ENCODE measurements at regions not wholly inside any gene's neighbourhood (a gene's known extent, or its start where the extent isn't known, plus 50 kb on each side); places are given as distances from the start of the nearest gene placed in this dataset.

GRCh38 chr2:129444751-129445150 lies 534.7 kb upstream of the RAB6C start:
- H3K9me3 Mint-ChIP-seq: peaks cover 5 to 9% of the 10 kb centered on the region in 2 donors

GRCh38 chr2:129456691-129457090 lies 522.8 kb upstream of the RAB6C start:
- Mint-ChIP-seq H3K27ac (no peak overlapping the region), H3K36me3 (no peaks in the 10 kb centered on the region)

More at GRCh38 chr2:129444751-129445150, 534.7 kb upstream of the RAB6C start:
- no peak for DNase-seq (ENCODE audit: low spot score in 2 of 2)
- H3K27ac Mint-ChIP-seq: no peak overlapping the region
- H3K36me3 Mint-ChIP-seq: no peaks in the 10 kb centered on the region
- ATAC-seq: no peak

GRCh38 chr2:129457277-129457818 lies 522.1 kb upstream of the RAB6C start:
- DNase-seq (ENCODE audit: low spot score in 2 of 2): no peak
- Mint-ChIP-seq H3K36me3 (no peaks in the 10 kb centered on the region), H3K27ac (no peak overlapping the region), H3K9me3 (no peaks in the 10 kb centered on the region)
- no peak for ATAC-seq

More at GRCh38 chr2:129456691-129457090, 522.8 kb upstream of the RAB6C start:
- no peak for ATAC-seq
- no peak for DNase-seq (ENCODE audit: low spot score in 2 of 2)
- no peaks in the 10 kb centered on the region for H3K9me3 Mint-ChIP-seq

GRCh38 chr2:129458006-129458405 lies 521.5 kb upstream of the RAB6C start:
- ATAC-seq: no peak
- DNase-seq (ENCODE audit: low spot score in 2 of 2): no peak
- Mint-ChIP-seq H3K27ac (no peak overlapping the region), H3K36me3 (no peaks in the 10 kb centered on the region), H3K9me3 (no peaks in the 10 kb centered on the region)

GRCh38 chr2:129458436-129458835 lies 521.0 kb upstream of the RAB6C start:
- Mint-ChIP-seq H3K9me3 (no peaks in the 10 kb centered on the region), H3K27ac (no peak overlapping the region), H3K36me3 (no peaks in the 10 kb centered on the region)
- ATAC-seq: no peak
- no peak for DNase-seq (ENCODE audit: low spot score in 2 of 2)

GRCh38 chr2:129459200-129459876 lies 520.1 kb upstream of the RAB6C start:
- DNase-seq (ENCODE audit: low spot score in 2 of 2): no peak
- Mint-ChIP-seq H3K27ac (no peak overlapping the region), H3K36me3 (no peaks in the 10 kb centered on the region), H3K9me3 (no peaks in the 10 kb centered on the region)
- ATAC-seq: no peak

- H3K27ac Mint-ChIP-seq: no peak overlapping the region
- no peaks in the 10 kb centered on the region for H3K36me3 Mint-ChIP-seq
- no peak for ATAC-seq
- DNase-seq (ENCODE audit: low spot score in 2 of 2): no peak
- H3K9me3 Mint-ChIP-seq: no peaks in the 10 kb centered on the region
Observed at GRCh38 chr2:129459881-129460280, 519.6 kb upstream of the RAB6C start.

GRCh38 chr2:129460299-129461198 lies 518.9 kb upstream of the RAB6C start:
- H3K27ac Mint-ChIP-seq: no peak overlapping the region
- no peaks in the 10 kb centered on the region for H3K9me3 Mint-ChIP-seq
- no peak for ATAC-seq
- DNase-seq (ENCODE audit: low spot score in 2 of 2): no peak
- H3K36me3 Mint-ChIP-seq: no peaks in the 10 kb centered on the region

- DNase-seq (ENCODE audit: low spot score in 2 of 2) (no peak), ATAC-seq (no peak)
- Mint-ChIP-seq H3K36me3 (no peaks in the 10 kb centered on the region), H3K27ac (no peak overlapping the region), H3K9me3 (no peaks in the 10 kb centered on the region)
Observed at GRCh38 chr2:129462349-129462748, 517.1 kb upstream of the RAB6C start.

- H3K9me3 Mint-ChIP-seq: no peaks in the 10 kb centered on the region
- no peaks in the 10 kb centered on the region for H3K36me3 Mint-ChIP-seq
- DNase-seq (ENCODE audit: low spot score in 2 of 2) (no peak), ATAC-seq (no peak)
- no peak overlapping the region for H3K27ac Mint-ChIP-seq
Observed at GRCh38 chr2:129462967-129463366, 516.5 kb upstream of the RAB6C start.

GRCh38 chr2:129464036-129464435 lies 515.4 kb upstream of the RAB6C start:
- ATAC-seq (no peak), DNase-seq (ENCODE audit: low spot score in 2 of 2) (no peak)
- H3K9me3 Mint-ChIP-seq: no peaks in the 10 kb centered on the region
- no peak overlapping the region for H3K27ac Mint-ChIP-seq
- no peaks in the 10 kb centered on the region for H3K36me3 Mint-ChIP-seq

- DNase-seq (ENCODE audit: low spot score in 2 of 2) (no peak), ATAC-seq (no peak)
- Mint-ChIP-seq H3K36me3 (no peaks in the 10 kb centered on the region), H3K9me3 (no peaks in the 10 kb centered on the region), H3K27ac (no peak overlapping the region)
Observed at GRCh38 chr2:129464631-129465030, 514.8 kb upstream of the RAB6C start.

- ATAC-seq (no peak), DNase-seq (ENCODE audit: low spot score in 2 of 2) (no peak)
- H3K27ac Mint-ChIP-seq: no peak overlapping the region
- no peaks in the 10 kb centered on the region for H3K36me3 Mint-ChIP-seq
- no peaks in the 10 kb centered on the region for H3K9me3 Mint-ChIP-seq
Observed at GRCh38 chr2:129465045-129465444, 514.4 kb upstream of the RAB6C start.

GRCh38 chr2:129466389-129466788 lies 513.1 kb upstream of the RAB6C start:
- DNase-seq (ENCODE audit: low spot score in 2 of 2) (no peak), ATAC-seq (no peak)
- Mint-ChIP-seq H3K36me3 (no peaks in the 10 kb centered on the region), H3K27ac (no peak overlapping the region), H3K9me3 (no peaks in the 10 kb centered on the region)

- no peak for ATAC-seq
- H3K27ac Mint-ChIP-seq: no peak overlapping the region
Observed at GRCh38 chr2:129467012-129467779, 512.3 kb upstream of the RAB6C start.

GRCh38 chr2:129467941-129468340 lies 511.5 kb upstream of the RAB6C start:
- no peaks in the 10 kb centered on the region for H3K9me3 Mint-ChIP-seq
- DNase-seq (ENCODE audit: low spot score in 2 of 2): no peak
- no peak overlapping the region for H3K27ac Mint-ChIP-seq
- ATAC-seq: no peak
- no peaks in the 10 kb centered on the region for H3K36me3 Mint-ChIP-seq

More at GRCh38 chr2:129467012-129467779, 512.3 kb upstream of the RAB6C start:
- Mint-ChIP-seq H3K9me3 (no peaks in the 10 kb centered on the region), H3K36me3 (no peaks in the 10 kb centered on the region)
- no peak for DNase-seq (ENCODE audit: low spot score in 2 of 2)

- H3K9me3 Mint-ChIP-seq: no peaks in the 10 kb centered on the region
- ATAC-seq (no peak), DNase-seq (ENCODE audit: low spot score in 2 of 2) (no peak)
- no peaks in the 10 kb centered on the region for H3K36me3 Mint-ChIP-seq
- no peak overlapping the region for H3K27ac Mint-ChIP-seq
Observed at GRCh38 chr2:129468879-129469278, 510.6 kb upstream of the RAB6C start.

Measured in activated naive CD4-positive, alpha-beta T cell treated with anti-CD3 and anti-CD28 coated beads, Interleukin-2, amount 50 U/mL, for 72 hours (primary cell).